Forelimb muscle (tissue), 1 donor: ENCODE measurements at regions not wholly inside any gene's neighbourhood (a gene's known extent, or its start where the extent isn't known, plus 50 kb on each side); places are given as distances from the start of the nearest gene placed in this dataset.

ENCODE experiments used
- DNase-seq: peaks from one replicate; pipeline ENCODE4 v3.0.0-alpha.2; 2013; ENCODE audit warnings: low read depth

DNA sequence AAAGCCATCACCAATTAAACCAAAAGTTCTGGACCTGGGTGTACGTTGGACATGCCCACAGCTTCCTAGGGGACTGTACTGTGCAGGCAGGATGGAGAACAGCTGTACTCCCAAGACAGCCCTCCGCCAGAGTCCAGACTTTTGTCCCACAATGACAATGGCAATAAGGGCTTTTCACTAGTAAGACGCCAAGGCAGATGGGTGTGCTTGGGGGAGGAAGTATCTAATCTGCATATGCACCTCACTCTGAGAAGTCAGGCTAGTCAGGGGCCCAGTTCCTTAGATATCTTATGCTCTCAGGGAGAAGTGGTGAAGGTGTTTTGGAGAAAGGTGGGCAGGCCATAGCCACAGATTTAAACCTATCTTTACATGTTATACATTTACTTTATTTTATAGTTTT lies 85.1 kb upstream of the USP47 start:
- no peak for DNase-seq

GRCh38 chr11:11755871-11756270 lies 85.9 kb upstream of the USP47 start:
- no peak for DNase-seq

GRCh38 chr11:11752679-11753078 lies 89.1 kb upstream of the USP47 start:
- no peak for DNase-seq

- no peak for DNase-seq
These were observed 91.5 kb upstream of the USP47 start for GRCh38 chr11:11750017-11750878.

- DNase-seq: no peak
These were observed 92.9 kb upstream of the USP47 start for GRCh38 chr11:11748706-11749365.

DNA sequence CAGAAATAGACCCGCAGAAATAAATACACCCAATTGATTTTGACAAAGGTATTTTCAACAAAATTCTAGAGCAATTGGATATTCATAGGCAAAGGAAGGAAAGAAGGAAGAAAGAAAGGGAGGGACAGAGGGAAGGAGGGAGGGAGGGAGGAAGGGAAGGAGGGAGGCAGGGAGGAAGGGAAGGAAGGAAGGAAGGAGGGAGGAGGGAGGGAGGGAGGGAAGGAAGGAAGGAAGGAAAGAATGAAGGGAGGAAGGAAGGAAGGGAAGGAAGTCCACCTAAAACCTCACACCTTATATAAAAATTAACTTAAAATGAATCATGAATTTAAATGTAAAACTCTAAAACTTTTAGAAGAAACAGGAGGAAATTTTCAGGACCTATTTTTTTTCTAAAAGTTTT lies 94.2 kb upstream of the USP47 start:
- DNase-seq: no peak

DNA sequence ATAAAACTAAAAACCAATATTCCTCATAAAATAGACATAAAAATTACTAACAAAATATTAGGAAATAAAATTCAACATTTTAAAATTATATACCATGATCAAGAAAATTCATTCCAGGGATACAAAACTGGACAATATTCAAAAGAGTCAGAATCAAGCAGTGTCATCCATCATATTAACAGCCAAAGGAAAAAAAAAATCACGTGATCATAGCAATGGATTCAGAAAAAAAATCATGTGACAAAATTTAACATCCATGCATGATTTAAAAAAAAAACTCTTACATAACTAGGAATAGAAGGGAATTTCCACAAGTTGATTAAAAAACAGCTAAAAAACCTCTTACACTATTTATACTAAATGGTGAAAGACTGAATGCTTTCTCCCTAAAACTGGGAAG lies 95.3 kb upstream of the USP47 start:
- no peak for DNase-seq

DNA sequence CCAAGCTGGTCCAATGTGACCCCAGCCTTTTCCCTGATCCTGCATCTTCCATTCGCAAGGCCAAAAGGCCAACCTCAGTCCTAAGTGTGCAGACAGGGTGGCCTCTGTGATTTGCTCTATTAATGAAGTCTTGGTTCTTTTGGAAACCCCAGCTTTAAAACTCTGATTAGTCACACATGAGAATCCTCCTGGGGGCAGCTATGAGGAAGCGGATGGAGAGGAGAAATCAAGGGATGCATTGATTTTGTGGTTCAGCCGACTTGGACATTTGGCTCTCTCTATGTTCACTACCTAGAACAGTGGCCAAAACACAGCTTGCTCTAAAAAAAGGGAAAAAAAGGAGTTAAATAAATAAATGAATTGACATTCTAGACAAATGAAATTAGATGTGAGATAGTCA lies 98.6 kb upstream of the USP47 start:
- DNase-seq: no peak

DNA sequence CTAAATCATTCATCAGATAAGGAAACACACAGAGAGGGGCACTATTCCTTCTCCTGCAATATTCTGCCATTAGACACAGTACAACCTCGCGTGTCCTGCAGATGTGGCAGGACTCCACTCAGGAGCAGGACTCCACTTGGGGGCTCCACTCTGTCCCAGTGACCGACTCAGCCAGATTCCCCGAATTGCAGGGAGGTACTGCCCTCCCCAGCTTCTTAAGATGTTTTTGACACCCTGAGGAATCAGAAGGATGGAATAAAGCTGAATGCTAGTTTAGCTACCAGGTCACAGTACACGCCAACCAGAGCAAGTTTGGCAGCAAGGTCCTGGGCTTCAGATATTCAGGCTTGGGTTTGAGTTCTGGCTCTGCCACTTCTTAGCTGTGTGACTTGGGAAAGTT lies 99.3 kb upstream of the USP47 start:
- DNase-seq: no peak

- DNase-seq: peak; percentile 48
These were observed 100.9 kb upstream of the USP47 start for GRCh38 chr11:11740836-11741235.

DNA sequence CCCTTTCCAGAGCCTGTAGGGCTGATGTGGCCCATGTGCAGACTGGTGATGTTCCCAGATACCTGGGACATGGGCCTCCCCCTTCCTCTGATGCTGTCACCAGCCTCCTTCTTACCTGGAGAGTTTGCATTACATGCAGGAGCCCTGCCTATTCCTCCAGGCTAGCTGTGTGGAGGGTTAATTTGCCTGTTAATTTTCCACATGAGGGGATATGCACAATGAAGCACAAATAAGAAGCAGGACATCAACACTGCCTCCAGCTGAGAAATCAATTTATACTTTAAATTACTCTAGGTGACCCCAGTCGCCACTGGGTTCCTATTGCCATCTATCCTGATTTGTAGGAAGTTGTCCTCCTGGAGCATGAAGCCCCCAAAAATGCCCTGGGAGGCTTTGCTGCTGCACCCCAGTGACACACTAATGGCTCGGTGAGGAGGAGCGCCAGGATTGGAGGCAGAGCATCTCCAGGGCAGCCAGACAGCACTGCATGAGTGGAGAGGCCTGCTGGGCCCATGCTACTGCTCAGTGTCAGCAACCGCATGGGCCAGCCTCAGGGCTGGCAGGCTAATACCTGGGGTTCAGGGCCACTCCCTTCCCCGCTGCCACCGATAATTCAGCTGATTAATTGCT lies 101.6 kb upstream of the USP47 start:
- DNase-seq: no peak

GRCh38 chr11:11738370-11738769 lies 103.4 kb upstream of the USP47 start:
- no peak for DNase-seq

GRCh38 chr11:11735586-11735985 lies 106.2 kb upstream of the USP47 start:
- no peak for DNase-seq

DNA sequence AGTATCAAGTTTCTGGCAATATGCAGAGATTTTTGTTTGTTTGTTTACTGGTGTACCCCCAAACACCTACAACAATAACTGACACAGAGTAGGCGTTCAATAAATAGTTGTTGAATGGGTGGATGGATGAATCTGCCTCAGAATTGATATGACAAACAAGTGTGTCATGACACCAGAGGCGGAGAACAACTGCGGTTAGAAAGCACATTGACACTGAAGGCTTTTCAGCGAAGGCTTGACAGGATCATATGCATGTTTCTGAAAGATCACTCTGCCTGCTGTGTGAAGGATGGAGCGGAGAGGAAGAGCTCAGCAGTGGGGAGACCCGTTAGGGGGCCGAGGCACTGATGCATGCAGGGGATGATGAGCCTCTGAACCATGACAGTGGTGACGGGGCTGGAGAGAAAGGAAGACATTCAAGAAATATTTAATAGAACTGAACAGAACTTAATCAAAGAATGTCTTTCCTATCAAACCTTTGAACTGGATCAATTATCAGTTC lies 108.5 kb upstream of the USP47 start:
- DNase-seq: no peak

GRCh38 chr11:11732116-11732515 lies 109.7 kb upstream of the USP47 start:
- no peak for DNase-seq

DNA sequence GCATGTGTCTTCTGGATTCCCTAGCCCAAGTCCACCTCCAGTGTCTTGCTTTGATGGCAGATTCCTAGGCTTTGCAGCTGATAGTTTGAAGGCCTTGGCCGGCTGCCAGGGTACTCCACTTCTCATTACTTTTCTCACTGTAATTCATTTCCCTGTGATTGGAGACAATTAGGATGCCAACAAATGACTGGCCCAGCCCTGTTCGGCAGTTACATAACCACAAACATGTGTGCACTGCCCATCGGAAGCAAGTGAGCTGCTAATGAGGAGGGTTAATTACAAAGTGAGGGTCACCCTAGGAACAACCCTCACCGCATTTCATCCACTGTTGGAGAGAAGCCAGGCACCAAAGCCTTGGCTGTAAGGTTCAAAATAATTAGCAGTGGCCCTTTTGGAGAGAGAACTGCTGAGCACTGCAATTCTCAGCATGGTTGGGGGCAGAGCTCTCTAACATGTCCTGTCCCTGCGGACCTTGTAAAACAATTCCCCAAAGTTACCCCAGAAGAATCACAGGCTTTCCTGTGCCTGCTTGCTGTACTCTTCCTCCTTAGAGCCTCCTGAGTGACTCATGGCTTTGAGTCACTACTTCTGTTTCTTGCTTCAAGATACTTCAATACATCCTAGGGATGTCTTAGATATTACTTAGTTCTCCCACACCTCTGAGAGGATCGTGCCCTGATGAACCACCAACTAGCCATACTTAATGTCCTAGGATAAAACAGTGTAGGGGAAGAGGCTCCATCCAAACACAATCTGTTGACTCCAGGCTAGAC lies 109.7 kb upstream of the GALNT18 start:
- no peak for DNase-seq

- no peak for DNase-seq
These were observed 106.6 kb upstream of the GALNT18 start for GRCh38 chr11:11728386-11728785.

GRCh38 chr11:11725438-11725837 lies 103.6 kb upstream of the GALNT18 start:
- DNase-seq: no peak

- no peak for DNase-seq
These were observed 103.2 kb upstream of the GALNT18 start for GRCh38 chr11:11724994-11725393.

DNA sequence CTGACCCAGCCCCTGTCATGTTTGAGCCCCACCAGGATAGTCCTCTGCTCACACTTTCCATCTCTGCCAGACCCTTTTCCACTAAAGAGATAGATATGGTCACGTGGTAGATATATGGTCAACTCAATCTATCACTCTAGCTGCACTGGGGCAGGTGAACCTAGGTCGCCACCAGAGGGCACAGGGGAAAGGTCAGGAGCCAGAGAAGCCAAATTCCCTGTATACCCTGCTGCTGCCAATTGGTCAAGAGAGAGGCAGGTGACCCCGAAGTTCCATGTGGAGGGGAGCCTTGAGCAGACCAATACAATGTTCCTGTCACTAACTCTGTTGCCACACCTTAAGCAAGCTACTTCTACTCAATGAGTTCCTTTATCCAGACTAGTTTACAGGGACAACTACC lies 101.1 kb upstream of the GALNT18 start:
- DNase-seq: no peak

DNA sequence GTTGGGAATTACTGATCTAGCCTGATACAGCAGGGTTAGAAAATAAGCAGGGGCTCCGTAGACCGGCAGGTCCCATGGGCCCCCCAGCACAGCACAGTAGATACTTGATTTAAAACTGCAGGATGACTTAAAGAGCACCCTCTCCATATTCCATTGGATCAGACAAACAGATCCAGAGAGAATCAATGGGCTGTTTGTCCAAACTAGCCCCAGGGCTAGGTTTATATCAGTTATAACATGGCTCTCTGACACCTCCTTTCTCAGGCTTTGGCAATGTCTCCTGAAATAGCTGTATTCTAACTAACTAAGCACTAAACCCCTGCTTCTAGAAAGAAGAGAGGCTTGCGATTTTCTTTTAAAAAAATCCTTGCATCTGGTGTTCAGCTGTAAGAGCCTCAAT lies 100.4 kb upstream of the GALNT18 start:
- no peak for DNase-seq

GRCh38 chr11:11718511-11718910 lies 96.7 kb upstream of the GALNT18 start:
- no peak for DNase-seq
